Mesothelial cell of epicardium (in vitro differentiated cells): ENCODE measurements at regions not wholly inside any gene's neighbourhood (a gene's known extent, or its start where the extent isn't known, plus 50 kb on each side); places are given as distances from the start of the nearest gene placed in this dataset.

Experiments
- DNase-seq, 2 experiments: peaks; one replicate each; pipeline ENCODE4 v3.0.0; 2021; ENCODE audit warnings: low spot score in 2 of 2; ENCODE audit not compliant: unreplicated experiment in 2 of 2
- H3K27ac Mint-ChIP-seq: 2 replicates; pipeline ENCODE4 v1.8.0; 2021; ENCODE audit warnings: mixed read lengths
- H3K27me3 Mint-ChIP-seq: 2 replicates; pipeline ENCODE4 v1.8.0; 2021; ENCODE audit warnings: low read depth, mixed read lengths
- H3K36me3 Mint-ChIP-seq: 2 replicates; pipeline ENCODE4 v1.8.0; 2021; ENCODE audit warnings: mixed read lengths
- H3K4me1 Mint-ChIP-seq: 2 replicates; pipeline ENCODE4 v1.8.0; 2021; ENCODE audit warnings: mixed read lengths
- H3K4me3 Mint-ChIP-seq: 2 replicates; pipeline ENCODE4 v1.8.0; 2021; ENCODE audit warnings: mild to moderate bottlenecking, moderate library complexity, mixed read lengths
- H3K9me3 Mint-ChIP-seq: 2 replicates; pipeline ENCODE4 v1.8.0; 2021; ENCODE audit warnings: mixed read lengths
- TF ChIP-seq, protein P1 (sequence below): fragments of 200-600 bp; sonication (generic); IDR thresholded peaks from one replicate; pipeline ENCODE4 v1.5.0; 2021; ENCODE audit warnings: antibody characterized with exemption; ENCODE audit not compliant: unreplicated experiment

DNA sequence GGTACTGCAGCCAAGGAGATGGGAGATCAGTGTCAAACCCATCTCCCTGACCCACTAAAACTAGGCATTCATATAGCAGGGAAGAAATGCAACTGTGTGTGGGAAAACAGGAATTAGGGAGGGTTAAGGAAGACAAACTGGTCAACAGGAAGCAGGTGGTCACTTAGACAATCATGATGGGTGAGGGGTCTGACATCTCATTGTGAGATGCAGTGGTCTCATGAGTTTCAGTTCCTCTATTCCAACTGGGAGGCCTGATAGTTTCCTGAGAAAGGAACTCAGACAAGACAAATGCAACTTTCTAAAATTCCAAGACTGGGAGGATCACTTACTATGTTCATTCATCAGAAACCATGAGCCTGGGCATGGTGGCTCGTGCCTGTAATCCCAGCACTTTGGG lies 361.4 kb upstream of the C16orf82 start:
- Mint-ChIP-seq H3K4me1 (no peaks in the 10 kb centered on the region), H3K27ac (no peak overlapping the region), H3K27me3 (peaks cover 15% of the 10 kb centered on the region), H3K9me3 (peaks cover under 1% of the 10 kb centered on the region), H3K36me3 (no peaks in the 10 kb centered on the region), H3K4me3 (no peak overlapping the region)
- DNase-seq, result no peak
- TF ChIP-seq, protein P1, sequence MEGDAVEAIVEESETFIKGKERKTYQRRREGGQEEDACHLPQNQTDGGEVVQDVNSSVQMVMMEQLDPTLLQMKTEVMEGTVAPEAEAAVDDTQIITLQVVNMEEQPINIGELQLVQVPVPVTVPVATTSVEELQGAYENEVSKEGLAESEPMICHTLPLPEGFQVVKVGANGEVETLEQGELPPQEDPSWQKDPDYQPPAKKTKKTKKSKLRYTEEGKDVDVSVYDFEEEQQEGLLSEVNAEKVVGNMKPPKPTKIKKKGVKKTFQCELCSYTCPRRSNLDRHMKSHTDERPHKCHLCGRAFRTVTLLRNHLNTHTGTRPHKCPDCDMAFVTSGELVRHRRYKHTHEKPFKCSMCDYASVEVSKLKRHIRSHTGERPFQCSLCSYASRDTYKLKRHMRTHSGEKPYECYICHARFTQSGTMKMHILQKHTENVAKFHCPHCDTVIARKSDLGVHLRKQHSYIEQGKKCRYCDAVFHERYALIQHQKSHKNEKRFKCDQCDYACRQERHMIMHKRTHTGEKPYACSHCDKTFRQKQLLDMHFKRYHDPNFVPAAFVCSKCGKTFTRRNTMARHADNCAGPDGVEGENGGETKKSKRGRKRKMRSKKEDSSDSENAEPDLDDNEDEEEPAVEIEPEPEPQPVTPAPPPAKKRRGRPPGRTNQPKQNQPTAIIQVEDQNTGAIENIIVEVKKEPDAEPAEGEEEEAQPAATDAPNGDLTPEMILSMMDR, result no peak

DNA sequence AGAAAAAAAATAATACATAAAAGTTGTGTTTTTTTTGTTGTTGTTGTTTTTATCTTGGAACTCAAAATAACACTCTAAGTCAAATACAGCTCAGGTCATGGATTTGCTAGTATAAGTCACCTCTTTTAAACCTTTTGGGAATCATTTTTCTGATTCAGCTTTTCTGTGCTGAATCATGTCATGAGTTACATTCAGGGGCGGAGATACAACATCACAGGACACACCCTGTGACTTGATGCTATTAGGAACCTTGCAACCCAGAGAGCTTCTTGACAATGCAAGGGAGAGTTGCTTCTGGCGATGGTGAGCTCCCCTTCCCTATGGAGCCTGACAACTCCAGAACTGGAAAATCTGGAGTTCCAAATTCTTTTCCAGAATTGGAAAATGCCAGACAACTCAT lies 358.3 kb upstream of the C16orf82 start:
- peaks cover 2% of the 10 kb centered on the region for H3K4me1 Mint-ChIP-seq
- no peaks in the 10 kb centered on the region for H3K9me3 Mint-ChIP-seq
- no peak for DNase-seq
- H3K4me3 Mint-ChIP-seq, result no peak overlapping the region
- H3K36me3 Mint-ChIP-seq, result no peaks in the 10 kb centered on the region
- H3K27ac Mint-ChIP-seq, result no peak overlapping the region
- H3K27me3 Mint-ChIP-seq, result peaks cover 15% of the 10 kb centered on the region
- TF ChIP-seq, protein P1, result no peak

DNA sequence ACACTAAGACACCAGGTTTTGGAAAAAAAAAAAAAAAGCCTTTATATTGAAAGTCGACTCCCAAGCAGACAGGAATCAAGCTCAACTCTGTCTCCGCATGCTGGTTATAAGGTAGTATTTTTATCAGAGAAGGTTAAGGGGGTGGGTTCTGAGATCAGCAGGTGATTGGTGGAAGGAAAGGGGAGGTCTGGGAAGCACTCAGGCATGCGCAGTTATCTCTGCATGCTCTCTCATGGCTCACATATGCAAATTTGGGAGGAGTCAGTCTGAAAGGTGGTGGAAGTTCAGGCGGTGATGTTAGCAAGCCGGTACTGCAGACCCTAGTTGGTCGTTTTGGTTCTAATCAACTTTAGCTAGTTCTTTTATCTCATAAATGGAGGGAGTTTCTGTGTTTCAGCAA lies 357.6 kb upstream of the C16orf82 start:
- Mint-ChIP-seq H3K4me1 (peaks cover 2% of the 10 kb centered on the region), H3K4me3 (no peak overlapping the region), H3K27ac (no peak overlapping the region), H3K9me3 (no peaks in the 10 kb centered on the region), H3K36me3 (no peaks in the 10 kb centered on the region), H3K27me3 (peaks cover 15% of the 10 kb centered on the region)
- TF ChIP-seq, protein P1, result no peak
- no peak for DNase-seq

DNA sequence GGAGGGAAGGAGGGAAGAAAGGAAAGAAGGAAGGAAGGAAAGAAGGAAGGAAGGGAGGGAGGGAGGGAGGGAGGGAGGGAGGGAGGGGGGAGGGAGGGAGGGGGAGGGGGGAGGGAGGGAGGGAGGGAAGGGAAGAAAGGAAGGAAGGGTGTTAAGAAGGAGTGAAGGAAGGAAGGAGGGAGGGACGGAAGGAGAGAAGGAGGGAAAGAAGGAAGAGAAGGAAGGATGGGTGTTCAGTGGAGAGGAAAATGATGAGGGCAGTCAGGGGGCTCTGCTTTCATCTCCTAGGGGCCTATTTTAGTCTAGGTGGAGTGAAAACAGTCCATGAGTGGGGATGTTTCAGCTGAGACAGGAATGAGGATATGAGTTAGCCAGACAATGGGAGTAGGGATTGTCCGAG lies 357.0 kb upstream of the C16orf82 start:
- TF ChIP-seq, protein P1, result no peak
- H3K4me1 Mint-ChIP-seq, result peaks cover 2% of the 10 kb centered on the region
- H3K27me3 Mint-ChIP-seq, result peaks cover 13% of the 10 kb centered on the region
- H3K4me3 Mint-ChIP-seq, result no peak overlapping the region
- no peaks in the 10 kb centered on the region for H3K9me3 Mint-ChIP-seq
- no peak for DNase-seq
- no peak overlapping the region for H3K27ac Mint-ChIP-seq
- no peaks in the 10 kb centered on the region for H3K36me3 Mint-ChIP-seq

DNA sequence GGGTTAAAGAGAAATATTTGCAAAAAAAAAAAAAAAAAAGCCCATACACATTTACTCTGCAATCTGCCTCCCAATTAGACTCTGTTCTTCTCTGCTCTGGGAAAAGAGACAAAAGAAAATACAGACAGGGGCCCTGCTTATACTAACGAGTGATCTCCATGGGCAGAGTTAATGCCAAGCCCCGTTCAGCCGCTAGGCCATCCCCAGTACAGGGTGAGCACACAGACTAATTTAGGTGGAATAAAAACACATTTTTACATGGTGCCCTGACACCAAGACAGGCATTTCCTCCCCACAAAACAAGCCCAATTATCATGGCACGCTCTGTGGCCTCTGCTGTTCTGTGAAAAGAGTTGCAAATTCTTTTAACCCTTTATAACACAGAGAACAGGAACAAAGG lies 356.3 kb upstream of the C16orf82 start:
- peaks cover 2% of the 10 kb centered on the region for H3K4me1 Mint-ChIP-seq
- H3K27ac Mint-ChIP-seq, result no peak overlapping the region
- no peak overlapping the region for H3K4me3 Mint-ChIP-seq

More for the DNA sequence above, 356.3 kb upstream of the C16orf82 start:
- DNase-seq, result no peak
- H3K9me3 Mint-ChIP-seq, result no peaks in the 10 kb centered on the region
- H3K27me3 Mint-ChIP-seq, result peaks cover 10% of the 10 kb centered on the region
- H3K36me3 Mint-ChIP-seq, result no peaks in the 10 kb centered on the region
- TF ChIP-seq, protein P1, result no peak
